MM.1S (cell line): ENCODE measurements at regions not wholly inside any gene's neighbourhood (a gene's known extent, or its start where the extent isn't known, plus 50 kb on each side); places are given as distances from the start of the nearest gene placed in this dataset.

Experiments
- EZH2 ChIP-seq: fragments of 300-600 bp; sonication (generic); optimal IDR thresholded peaks from 2 replicates; pipeline ENCODE3; 2017; ENCODE audit warnings: low read depth, mild to moderate bottlenecking, antibody characterized with exemption, low read length, mixed read lengths
- EZH2phosphoT487 ChIP-seq: fragments of 300-600 bp; sonication (generic); IDR thresholded peaks from 2 replicates; pipeline ENCODE4 v1.6.1; 2018; ENCODE audit warnings: antibody characterized with exemption, low read length
- TF ChIP-seq, protein P1 (sequence below): fragments of 300-600 bp; sonication (generic); IDR thresholded peaks from 2 replicates; pipeline ENCODE4 v1.5.1; 2016; ENCODE audit warnings: antibody characterized with exemption, low read length, mixed read lengths

DNA sequence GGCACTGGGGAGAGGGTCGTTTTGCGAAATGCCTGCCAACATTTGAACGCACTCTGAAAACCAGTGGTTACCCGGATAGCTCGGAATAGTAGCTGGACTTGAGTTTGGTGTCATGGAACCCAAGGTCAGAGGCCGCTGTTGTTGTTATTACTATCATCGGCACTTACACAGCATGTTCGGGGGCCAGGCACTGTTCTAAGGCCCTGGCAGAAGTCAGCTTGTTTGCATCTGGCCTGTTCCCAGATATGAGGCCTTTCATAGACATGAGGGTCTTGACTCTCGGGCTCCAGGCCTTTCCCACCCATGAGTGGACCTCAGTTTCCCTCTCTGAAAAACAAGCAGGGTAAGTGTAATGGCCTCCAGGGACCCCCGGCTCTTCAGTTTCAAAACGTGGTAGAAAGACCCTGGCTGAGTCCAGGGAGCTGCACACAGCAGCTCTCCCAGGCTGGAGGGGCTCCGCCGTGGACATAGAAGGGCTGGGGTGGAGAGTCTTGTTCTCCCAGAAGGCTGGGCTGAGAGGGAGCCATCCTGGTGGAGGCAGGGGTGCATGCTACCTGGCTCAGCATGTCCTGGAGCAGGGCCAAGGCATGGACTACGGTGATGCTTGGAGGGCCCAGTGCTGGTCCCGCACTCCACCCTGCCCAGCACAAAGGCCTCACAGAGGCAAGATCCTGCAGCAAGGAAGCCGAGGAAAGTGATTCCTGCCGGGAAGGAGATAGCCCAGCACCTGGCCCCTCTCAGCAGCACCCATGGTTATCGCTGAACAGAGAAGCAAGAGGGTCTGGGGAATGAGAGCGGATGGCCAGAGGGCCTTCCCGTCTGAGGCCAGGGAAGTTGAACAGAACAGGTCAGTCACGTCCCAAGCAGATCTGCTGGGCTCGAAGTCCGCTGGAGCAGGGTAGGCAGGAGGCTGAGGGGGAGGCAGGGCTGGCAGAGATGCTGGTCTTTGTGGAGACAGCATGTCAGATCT, 63.5 kb upstream of the C14orf180 start:
- TF ChIP-seq, protein P1, sequence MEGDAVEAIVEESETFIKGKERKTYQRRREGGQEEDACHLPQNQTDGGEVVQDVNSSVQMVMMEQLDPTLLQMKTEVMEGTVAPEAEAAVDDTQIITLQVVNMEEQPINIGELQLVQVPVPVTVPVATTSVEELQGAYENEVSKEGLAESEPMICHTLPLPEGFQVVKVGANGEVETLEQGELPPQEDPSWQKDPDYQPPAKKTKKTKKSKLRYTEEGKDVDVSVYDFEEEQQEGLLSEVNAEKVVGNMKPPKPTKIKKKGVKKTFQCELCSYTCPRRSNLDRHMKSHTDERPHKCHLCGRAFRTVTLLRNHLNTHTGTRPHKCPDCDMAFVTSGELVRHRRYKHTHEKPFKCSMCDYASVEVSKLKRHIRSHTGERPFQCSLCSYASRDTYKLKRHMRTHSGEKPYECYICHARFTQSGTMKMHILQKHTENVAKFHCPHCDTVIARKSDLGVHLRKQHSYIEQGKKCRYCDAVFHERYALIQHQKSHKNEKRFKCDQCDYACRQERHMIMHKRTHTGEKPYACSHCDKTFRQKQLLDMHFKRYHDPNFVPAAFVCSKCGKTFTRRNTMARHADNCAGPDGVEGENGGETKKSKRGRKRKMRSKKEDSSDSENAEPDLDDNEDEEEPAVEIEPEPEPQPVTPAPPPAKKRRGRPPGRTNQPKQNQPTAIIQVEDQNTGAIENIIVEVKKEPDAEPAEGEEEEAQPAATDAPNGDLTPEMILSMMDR, result no peak
- TF ChIP-seq EZH2 (no peak), EZH2phosphoT487 (no peak)
